Retinal pigment epithelial cell (primary cell): ENCODE measurements at regions not wholly inside any gene's neighbourhood (a gene's known extent, or its start where the extent isn't known, plus 50 kb on each side); places are given as distances from the start of the nearest gene placed in this dataset.

Experiments used
- DNase-seq: peaks from one replicate; pipeline ENCODE4 v3.0.0-alpha.2; 2010; ENCODE audit warnings: low read depth
- H3K4me3 ChIP-seq: 2 replicates; pipeline ENCODE4 v1.5.1; 2011; ENCODE audit warnings: mild to moderate bottlenecking, low read length, control low read depth, moderate library complexity
- CTCF ChIP-seq: conservative IDR thresholded peaks from 2 replicates; pipeline ENCODE4 v1.5.1; 2011; ENCODE audit warnings: low read depth, low read length, control low read depth, inconsistent platforms

DNA sequence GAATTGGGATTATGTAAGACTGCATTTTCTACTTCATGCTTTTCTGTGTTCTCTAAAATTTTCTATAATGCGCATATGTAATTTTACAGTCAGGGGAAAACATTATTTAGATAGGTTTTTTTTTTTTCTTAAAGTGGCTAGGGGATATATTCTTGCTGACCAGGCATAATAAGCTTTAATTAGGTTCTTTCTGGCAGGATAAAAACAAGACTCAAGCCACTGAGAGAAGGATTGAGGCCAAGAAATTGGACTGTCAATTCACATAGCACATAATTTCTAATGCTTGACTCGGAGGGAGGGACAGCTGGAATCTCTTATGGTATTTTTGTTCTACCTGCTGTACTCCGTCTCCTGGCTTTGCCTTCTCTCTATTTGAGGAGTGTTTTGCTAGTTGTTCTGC is 119.8 kb upstream of the NPVF start:
- DNase-seq: peak; percentile 46
- TF ChIP-seq CTCF: no peak
- H3K4me3 ChIP-seq: no peak overlapping the region

DNA sequence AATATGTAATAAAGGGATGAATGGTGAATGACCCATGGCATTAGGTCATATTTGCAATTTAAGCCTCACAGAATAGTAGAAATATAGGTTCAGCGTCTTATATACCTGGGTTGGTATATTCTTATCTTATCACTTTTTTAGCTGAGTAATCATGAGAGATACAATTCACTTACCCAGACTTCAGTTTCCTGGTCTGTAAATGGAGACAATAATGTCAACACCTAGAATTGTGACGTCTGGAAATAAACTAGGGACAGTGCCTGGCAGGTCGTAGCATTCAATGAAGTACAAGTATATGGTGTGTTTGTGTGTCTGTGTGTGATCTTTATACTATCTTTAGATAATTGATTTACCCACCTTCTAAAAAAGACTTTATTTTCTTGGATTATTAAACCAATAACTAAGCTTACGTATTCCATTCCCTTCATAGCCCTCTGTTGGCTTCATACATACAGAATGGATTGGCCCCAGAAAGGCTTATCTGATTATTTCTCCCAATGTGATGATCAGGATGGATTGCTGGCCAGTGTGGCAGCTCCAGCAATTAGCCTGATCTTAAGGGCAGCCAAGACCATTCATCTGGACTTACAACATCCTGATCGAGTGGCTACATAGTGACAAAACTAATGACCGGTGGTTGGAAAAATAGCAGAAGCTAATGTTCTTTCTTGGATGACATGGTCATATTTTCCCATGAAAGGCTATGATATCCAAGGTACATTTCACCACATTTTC is 121.2 kb upstream of the NPVF start:
- no peak for DNase-seq
- no peak overlapping the region for H3K4me3 ChIP-seq
- no peak for TF ChIP-seq CTCF

DNA sequence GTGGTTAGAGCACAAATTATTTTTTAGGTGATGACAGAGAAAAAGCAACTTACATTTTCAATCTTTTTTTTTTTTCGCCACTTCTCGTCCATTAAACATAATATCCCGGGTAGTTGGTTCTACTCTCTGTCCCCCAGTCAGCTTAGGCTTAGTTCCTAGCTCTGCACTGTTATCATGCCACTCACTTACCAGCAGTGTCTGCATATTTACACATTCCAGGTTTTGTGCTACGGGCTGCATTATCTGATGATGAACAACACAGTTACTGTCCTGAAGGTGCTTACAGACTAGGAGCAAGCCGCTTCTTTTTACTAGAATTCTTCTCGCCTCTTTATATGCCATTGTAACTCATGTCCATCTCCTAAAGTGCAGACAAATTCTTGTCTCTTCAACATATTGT is 121.8 kb upstream of the NPVF start:
- no peak overlapping the region for H3K4me3 ChIP-seq
- TF ChIP-seq CTCF: no peak
- no peak for DNase-seq

GRCh38 chr7:25351761-25352160 is 123.5 kb upstream of the NPVF start:
- no peak for TF ChIP-seq CTCF
- H3K4me3 ChIP-seq: no peak overlapping the region
- DNase-seq: no peak

DNA sequence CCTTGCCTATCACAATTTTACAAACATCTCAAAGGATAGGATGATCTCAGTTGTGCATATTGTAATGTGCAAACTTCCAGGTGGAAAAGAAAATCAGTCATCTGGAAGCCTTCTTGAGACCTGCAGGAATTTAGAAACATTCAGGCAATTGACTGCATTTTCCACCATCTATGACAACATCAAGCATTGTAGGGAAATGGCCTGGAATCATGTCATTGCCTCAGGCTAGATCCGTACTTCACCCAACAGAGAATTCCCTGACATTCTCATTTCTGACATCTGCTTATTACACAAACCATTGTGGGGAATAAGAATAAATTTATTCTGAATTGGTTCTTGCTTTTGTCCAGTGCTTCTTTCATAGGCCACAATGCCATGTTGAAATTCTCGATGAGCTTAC is 124.9 kb upstream of the NPVF start:
- H3K4me3 ChIP-seq: no peak overlapping the region
- no peak for DNase-seq
- TF ChIP-seq CTCF: no peak

DNA sequence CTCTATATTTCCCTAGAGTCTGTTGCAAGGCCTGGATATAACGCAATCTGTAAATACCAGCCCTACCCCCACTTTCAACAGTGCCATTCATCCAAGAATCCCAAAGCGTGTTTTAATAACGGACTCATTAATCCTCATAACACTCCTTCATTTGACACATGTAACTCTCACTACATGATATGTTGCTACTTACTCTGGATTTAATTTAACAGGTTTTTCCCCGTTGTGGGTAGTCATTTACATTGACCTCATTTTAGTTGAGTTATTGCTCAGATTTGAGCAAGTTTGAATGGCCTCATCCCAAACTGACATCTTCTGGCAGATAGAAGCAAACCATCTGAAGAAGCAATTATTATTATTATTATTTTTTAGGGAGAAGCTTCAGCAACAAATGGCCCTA is 125.4 kb upstream of the NPVF start:
- no peak for DNase-seq

More for the DNA sequence above, 125.4 kb upstream of the NPVF start:
- H3K4me3 ChIP-seq: no peak overlapping the region
- TF ChIP-seq CTCF: no peak
